ENCODE measurements at regions not wholly inside any gene's neighbourhood (a gene's known extent, or its start where the extent isn't known, plus 50 kb on each side); places are given as distances from the start of the nearest gene placed in this dataset.
"Not testable (repeated sequence)": the region's sequence is repeated elsewhere in the genome, so short reads cannot be mapped to it uniquely, and the experiment has no call there.

- not testable (repeated sequence) for DNase-seq (ENCODE audit: low read depth)
These were observed 144.8 kb upstream of the PRKD1 start for GRCh38 chr14:30072454-30072853.

- peak; percentile 79 for DNase-seq (ENCODE audit: low read depth)
These were observed 150.3 kb upstream of the PRKD1 start for GRCh38 chr14:30077946-30078345.

- DNase-seq (ENCODE audit: low read depth): peak; percentile 61
These were observed 151.3 kb upstream of the PRKD1 start for GRCh38 chr14:30078811-30079402.

GRCh38 chr14:30082486-30082885 lies 154.8 kb upstream of the PRKD1 start:
- DNase-seq (ENCODE audit: low read depth): no peak

GRCh38 chr14:30084811-30085210 lies 157.2 kb upstream of the PRKD1 start:
- no peak for DNase-seq (ENCODE audit: low read depth)

GRCh38 chr14:30085943-30086342 lies 158.3 kb upstream of the PRKD1 start:
- DNase-seq (ENCODE audit: low read depth): no peak

GRCh38 chr14:30088620-30089019 lies 161.0 kb upstream of the PRKD1 start:
- DNase-seq (ENCODE audit: low read depth): no peak

- peak; percentile 40 for DNase-seq (ENCODE audit: low read depth)
These were observed 181.5 kb upstream of the PRKD1 start for GRCh38 chr14:30108975-30109700.

GRCh38 chr14:30114051-30114450 lies 186.4 kb upstream of the PRKD1 start:
- peak; percentile 45 for DNase-seq (ENCODE audit: low read depth)

- DNase-seq (ENCODE audit: low read depth): no peak
These were observed 188.1 kb upstream of the PRKD1 start for GRCh38 chr14:30115756-30116155.

- DNase-seq (ENCODE audit: low read depth): no peak
These were observed 191.5 kb upstream of the PRKD1 start for GRCh38 chr14:30118992-30119640.

- DNase-seq (ENCODE audit: low read depth): peak; percentile 50
These were observed 197.8 kb upstream of the PRKD1 start for GRCh38 chr14:30125322-30125979.

GRCh38 chr14:30129807-30130206 lies 202.2 kb upstream of the PRKD1 start:
- no peak for DNase-seq (ENCODE audit: low read depth)

GRCh38 chr14:30131581-30132097 lies 204.0 kb upstream of the PRKD1 start:
- no peak for DNase-seq (ENCODE audit: low read depth)

GRCh38 chr14:30132196-30132595 lies 204.5 kb upstream of the PRKD1 start:
- no peak for DNase-seq (ENCODE audit: low read depth)

- no peak for DNase-seq (ENCODE audit: low read depth)
These were observed 207.3 kb upstream of the PRKD1 start for GRCh38 chr14:30134936-30135335.

GRCh38 chr14:30138567-30138966 lies 210.9 kb upstream of the PRKD1 start:
- no peak for DNase-seq (ENCODE audit: low read depth)

- DNase-seq (ENCODE audit: low read depth): peak; percentile 27
These were observed 214.6 kb upstream of the PRKD1 start for GRCh38 chr14:30142216-30142615.

GRCh38 chr14:30143627-30144026 lies 216.0 kb upstream of the PRKD1 start:
- DNase-seq (ENCODE audit: low read depth): peak; percentile 68

GRCh38 chr14:30153717-30154116 lies 226.1 kb upstream of the PRKD1 start:
- no peak for DNase-seq (ENCODE audit: low read depth)

- no peak for DNase-seq (ENCODE audit: low read depth)
These were observed 228.9 kb upstream of the PRKD1 start for GRCh38 chr14:30156571-30156970.

- no peak for DNase-seq (ENCODE audit: low read depth)
These were observed 230.7 kb upstream of the PRKD1 start for GRCh38 chr14:30158299-30158698.

- DNase-seq (ENCODE audit: low read depth): peak; percentile 19
These were observed 231.7 kb upstream of the PRKD1 start for GRCh38 chr14:30159374-30159773.
